GM12874 (cell line): ENCODE measurements at regions not wholly inside any gene's neighbourhood (a gene's known extent, or its start where the extent isn't known, plus 50 kb on each side); places are given as distances from the start of the nearest gene placed in this dataset.

ENCODE experiments used
- CTCF ChIP-seq: IDR thresholded peaks from 2 replicates; pipeline ENCODE4 v1.5.1; 2011; ENCODE audit warnings: low read depth, mild to moderate bottlenecking, control low read depth, low read length, moderate library complexity; ENCODE audit not compliant: insufficient read depth

- TF ChIP-seq CTCF = peak; percentile 66
These were observed 129.9 kb downstream of the ZNF281 start for GRCh38 chr1:200279810-200280411.

- no peak for TF ChIP-seq CTCF
These were observed 133.9 kb downstream of the ZNF281 start for GRCh38 chr1:200275816-200276453.

- TF ChIP-seq CTCF = no peak
These were observed 134.4 kb downstream of the ZNF281 start for GRCh38 chr1:200275415-200275814.

GRCh38 chr1:200274116-200274515 is 135.7 kb downstream of the ZNF281 start:
- TF ChIP-seq CTCF = no peak

GRCh38 chr1:200272481-200273068 is 137.3 kb downstream of the ZNF281 start:
- TF ChIP-seq CTCF = no peak

GRCh38 chr1:200269256-200269655 is 140.6 kb downstream of the ZNF281 start:
- no peak for TF ChIP-seq CTCF

GRCh38 chr1:200267937-200268336 is 141.9 kb downstream of the ZNF281 start:
- no peak for TF ChIP-seq CTCF
